ENCODE measurements at regions not wholly inside any gene's neighbourhood (a gene's known extent, or its start where the extent isn't known, plus 50 kb on each side); places are given as distances from the start of the nearest gene placed in this dataset.

GRCh38 chr12:107984973-107985372 is 144.1 kb upstream of the WSCD2 start:
- no peak overlapping the region for H3K4me3 ChIP-seq (ENCODE audit: low read depth, low read length)
- peaks cover 4% of the 10 kb centered on the region for H3K27me3 ChIP-seq (ENCODE audit: control insufficient read depth, insufficient read depth, low read length)
- no peak overlapping the region for H3K9ac ChIP-seq (ENCODE audit: low read depth, low read length)
- no peaks in the 10 kb centered on the region for H3K4me1 ChIP-seq (ENCODE audit: control insufficient read depth, insufficient read depth, low read length)
- no peaks in the 10 kb centered on the region for H3K9me3 ChIP-seq (ENCODE audit: control insufficient read depth, insufficient read depth, low read length)
- H3K36me3 ChIP-seq (ENCODE audit: control insufficient read depth, insufficient read depth, low read length): no peaks in the 10 kb centered on the region

- no peaks in the 10 kb centered on the region for H3K9me3 ChIP-seq (ENCODE audit: control insufficient read depth, insufficient read depth, low read length)
- no peak overlapping the region for H3K9ac ChIP-seq (ENCODE audit: low read depth, low read length)
- H3K27me3 ChIP-seq (ENCODE audit: control insufficient read depth, insufficient read depth, low read length): peaks cover 1% of the 10 kb centered on the region
- H3K36me3 ChIP-seq (ENCODE audit: control insufficient read depth, insufficient read depth, low read length): no peaks in the 10 kb centered on the region
- H3K4me3 ChIP-seq (ENCODE audit: low read depth, low read length): no peak overlapping the region
- no peaks in the 10 kb centered on the region for H3K4me1 ChIP-seq (ENCODE audit: control insufficient read depth, insufficient read depth, low read length)
Observed at GRCh38 chr12:107986183-107986582, 142.9 kb upstream of the WSCD2 start.

GRCh38 chr12:107990325-107990724 is 138.8 kb upstream of the WSCD2 start:
- Histone ChIP-seq H3K4me1 (ENCODE audit: control insufficient read depth, insufficient read depth, low read length) (no peaks in the 10 kb centered on the region), H3K9me3 (ENCODE audit: control insufficient read depth, insufficient read depth, low read length) (no peaks in the 10 kb centered on the region), H3K36me3 (ENCODE audit: control insufficient read depth, insufficient read depth, low read length) (no peaks in the 10 kb centered on the region), H3K4me3 (ENCODE audit: low read depth, low read length) (no peak overlapping the region), H3K27me3 (ENCODE audit: control insufficient read depth, insufficient read depth, low read length) (peaks cover 4% of the 10 kb centered on the region), H3K9ac (ENCODE audit: low read depth, low read length) (no peak overlapping the region)

- Histone ChIP-seq H3K36me3 (ENCODE audit: control insufficient read depth, insufficient read depth, low read length) (no peaks in the 10 kb centered on the region), H3K4me1 (ENCODE audit: control insufficient read depth, insufficient read depth, low read length) (no peaks in the 10 kb centered on the region), H3K4me3 (ENCODE audit: low read depth, low read length) (no peak overlapping the region), H3K9ac (ENCODE audit: low read depth, low read length) (no peak overlapping the region), H3K9me3 (ENCODE audit: control insufficient read depth, insufficient read depth, low read length) (no peaks in the 10 kb centered on the region), H3K27me3 (ENCODE audit: control insufficient read depth, insufficient read depth, low read length) (peaks cover 4% of the 10 kb centered on the region)
Observed at GRCh38 chr12:107992029-107992428, 137.1 kb upstream of the WSCD2 start.

- H3K36me3 ChIP-seq (ENCODE audit: control insufficient read depth, insufficient read depth, low read length): no peaks in the 10 kb centered on the region
- H3K4me1 ChIP-seq (ENCODE audit: control insufficient read depth, insufficient read depth, low read length): no peaks in the 10 kb centered on the region
- H3K9me3 ChIP-seq (ENCODE audit: control insufficient read depth, insufficient read depth, low read length): no peaks in the 10 kb centered on the region
- H3K4me3 ChIP-seq (ENCODE audit: low read depth, low read length): no peak overlapping the region
- H3K27me3 ChIP-seq (ENCODE audit: control insufficient read depth, insufficient read depth, low read length): peaks cover 4% of the 10 kb centered on the region
- H3K9ac ChIP-seq (ENCODE audit: low read depth, low read length): no peak overlapping the region
Observed at GRCh38 chr12:107992870-107993451, 136.1 kb upstream of the WSCD2 start.

- no peaks in the 10 kb centered on the region for H3K9me3 ChIP-seq (ENCODE audit: control insufficient read depth, insufficient read depth, low read length)
- H3K27me3 ChIP-seq (ENCODE audit: control insufficient read depth, insufficient read depth, low read length): peaks cover 6% of the 10 kb centered on the region
- H3K4me1 ChIP-seq (ENCODE audit: control insufficient read depth, insufficient read depth, low read length): no peaks in the 10 kb centered on the region
- no peak overlapping the region for H3K9ac ChIP-seq (ENCODE audit: low read depth, low read length)
- H3K4me3 ChIP-seq (ENCODE audit: low read depth, low read length): no peak overlapping the region
- H3K36me3 ChIP-seq (ENCODE audit: control insufficient read depth, insufficient read depth, low read length): no peaks in the 10 kb centered on the region
Observed at GRCh38 chr12:107998863-107999262, 130.2 kb upstream of the WSCD2 start.

- H3K4me1 ChIP-seq (ENCODE audit: control insufficient read depth, insufficient read depth, low read length): no peaks in the 10 kb centered on the region
- no peaks in the 10 kb centered on the region for H3K36me3 ChIP-seq (ENCODE audit: control insufficient read depth, insufficient read depth, low read length)
Observed at GRCh38 chr12:108000111-108000510, 129.0 kb upstream of the WSCD2 start.

GRCh38 chr12:108004319-108004718 is 124.8 kb upstream of the WSCD2 start:
- H3K9ac ChIP-seq (ENCODE audit: low read depth, low read length): no peak overlapping the region
- H3K4me1 ChIP-seq (ENCODE audit: control insufficient read depth, insufficient read depth, low read length): no peaks in the 10 kb centered on the region
- H3K4me3 ChIP-seq (ENCODE audit: low read depth, low read length): no peak overlapping the region
- no peaks in the 10 kb centered on the region for H3K9me3 ChIP-seq (ENCODE audit: control insufficient read depth, insufficient read depth, low read length)
- H3K36me3 ChIP-seq (ENCODE audit: control insufficient read depth, insufficient read depth, low read length): no peaks in the 10 kb centered on the region
- H3K27me3 ChIP-seq (ENCODE audit: control insufficient read depth, insufficient read depth, low read length): peaks cover 9% of the 10 kb centered on the region

More at GRCh38 chr12:108000111-108000510, 129.0 kb upstream of the WSCD2 start:
- Histone ChIP-seq H3K9ac (ENCODE audit: low read depth, low read length) (no peak overlapping the region), H3K27me3 (ENCODE audit: control insufficient read depth, insufficient read depth, low read length) (peaks cover 2% of the 10 kb centered on the region), H3K9me3 (ENCODE audit: control insufficient read depth, insufficient read depth, low read length) (no peaks in the 10 kb centered on the region), H3K4me3 (ENCODE audit: low read depth, low read length) (no peak overlapping the region)

GRCh38 chr12:108008163-108008905 is 120.8 kb upstream of the WSCD2 start:
- no peak overlapping the region for H3K9ac ChIP-seq (ENCODE audit: low read depth, low read length)
- no peaks in the 10 kb centered on the region for H3K4me1 ChIP-seq (ENCODE audit: control insufficient read depth, insufficient read depth, low read length)
- H3K4me3 ChIP-seq (ENCODE audit: low read depth, low read length): no peak overlapping the region
- H3K36me3 ChIP-seq (ENCODE audit: control insufficient read depth, insufficient read depth, low read length): no peaks in the 10 kb centered on the region
- H3K27me3 ChIP-seq (ENCODE audit: control insufficient read depth, insufficient read depth, low read length): peaks cover 7% of the 10 kb centered on the region
- H3K9me3 ChIP-seq (ENCODE audit: control insufficient read depth, insufficient read depth, low read length): no peaks in the 10 kb centered on the region

GRCh38 chr12:108009442-108010070 is 119.5 kb upstream of the WSCD2 start:
- Histone ChIP-seq H3K4me3 (ENCODE audit: low read depth, low read length) (no peak overlapping the region), H3K27me3 (ENCODE audit: control insufficient read depth, insufficient read depth, low read length) (peaks cover 7% of the 10 kb centered on the region), H3K4me1 (ENCODE audit: control insufficient read depth, insufficient read depth, low read length) (no peaks in the 10 kb centered on the region), H3K9me3 (ENCODE audit: control insufficient read depth, insufficient read depth, low read length) (no peaks in the 10 kb centered on the region), H3K9ac (ENCODE audit: low read depth, low read length) (no peak overlapping the region), H3K36me3 (ENCODE audit: control insufficient read depth, insufficient read depth, low read length) (no peaks in the 10 kb centered on the region)

GRCh38 chr12:108016022-108016564 is 113.0 kb upstream of the WSCD2 start:
- no peaks in the 10 kb centered on the region for H3K36me3 ChIP-seq (ENCODE audit: control insufficient read depth, insufficient read depth, low read length)
- H3K4me3 ChIP-seq (ENCODE audit: low read depth, low read length): no peak overlapping the region
- H3K9ac ChIP-seq (ENCODE audit: low read depth, low read length): no peak overlapping the region
- peaks cover 3% of the 10 kb centered on the region for H3K27me3 ChIP-seq (ENCODE audit: control insufficient read depth, insufficient read depth, low read length)
- H3K4me1 ChIP-seq (ENCODE audit: control insufficient read depth, insufficient read depth, low read length): no peaks in the 10 kb centered on the region
- no peaks in the 10 kb centered on the region for H3K9me3 ChIP-seq (ENCODE audit: control insufficient read depth, insufficient read depth, low read length)
